ENCODE measurements at regions not wholly inside any gene's neighbourhood (a gene's known extent, or its start where the extent isn't known, plus 50 kb on each side); places are given as distances from the start of the nearest gene placed in this dataset.

DNA sequence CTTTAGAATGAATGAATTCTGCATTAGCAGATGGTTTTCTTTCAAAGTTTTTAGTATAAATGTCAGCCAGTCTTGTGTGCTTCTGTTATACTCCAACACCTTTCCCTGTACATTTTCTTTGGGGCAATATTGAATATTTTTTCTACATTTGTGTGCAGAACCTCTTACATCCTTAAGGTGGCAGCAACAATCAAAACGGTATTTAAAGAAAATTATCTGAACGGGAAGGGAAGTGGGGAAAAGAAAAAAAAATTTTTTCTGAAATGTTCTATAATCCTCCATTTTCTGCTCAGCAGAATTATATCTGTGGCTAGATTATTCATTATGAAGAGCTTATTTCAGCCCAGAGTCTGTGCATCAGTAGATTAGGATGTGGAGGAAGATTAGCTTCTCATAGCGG is 347.3 kb upstream of the RAG2 start:
- H3K4me3 Mint-ChIP-seq (ENCODE audit: unreplicated experiment): no peak overlapping the region
- no peaks in the 10 kb centered on the region for H3K27me3 Mint-ChIP-seq (ENCODE audit: unreplicated experiment)
- H3K4me1 Mint-ChIP-seq (ENCODE audit: unreplicated experiment): no peaks in the 10 kb centered on the region
- H3K27ac Mint-ChIP-seq (ENCODE audit: unreplicated experiment): no peak overlapping the region
- no peak for DNase-seq (ENCODE audit: extremely low spot score, unreplicated experiment)
- H3K36me3 Mint-ChIP-seq (ENCODE audit: unreplicated experiment): no peaks in the 10 kb centered on the region
- H3K9me3 Mint-ChIP-seq (ENCODE audit: unreplicated experiment): no peaks in the 10 kb centered on the region
- TF ChIP-seq, protein P1, sequence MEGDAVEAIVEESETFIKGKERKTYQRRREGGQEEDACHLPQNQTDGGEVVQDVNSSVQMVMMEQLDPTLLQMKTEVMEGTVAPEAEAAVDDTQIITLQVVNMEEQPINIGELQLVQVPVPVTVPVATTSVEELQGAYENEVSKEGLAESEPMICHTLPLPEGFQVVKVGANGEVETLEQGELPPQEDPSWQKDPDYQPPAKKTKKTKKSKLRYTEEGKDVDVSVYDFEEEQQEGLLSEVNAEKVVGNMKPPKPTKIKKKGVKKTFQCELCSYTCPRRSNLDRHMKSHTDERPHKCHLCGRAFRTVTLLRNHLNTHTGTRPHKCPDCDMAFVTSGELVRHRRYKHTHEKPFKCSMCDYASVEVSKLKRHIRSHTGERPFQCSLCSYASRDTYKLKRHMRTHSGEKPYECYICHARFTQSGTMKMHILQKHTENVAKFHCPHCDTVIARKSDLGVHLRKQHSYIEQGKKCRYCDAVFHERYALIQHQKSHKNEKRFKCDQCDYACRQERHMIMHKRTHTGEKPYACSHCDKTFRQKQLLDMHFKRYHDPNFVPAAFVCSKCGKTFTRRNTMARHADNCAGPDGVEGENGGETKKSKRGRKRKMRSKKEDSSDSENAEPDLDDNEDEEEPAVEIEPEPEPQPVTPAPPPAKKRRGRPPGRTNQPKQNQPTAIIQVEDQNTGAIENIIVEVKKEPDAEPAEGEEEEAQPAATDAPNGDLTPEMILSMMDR (IDR thresholded peaks at IDR 0.05): peak; percentile 56

DNA sequence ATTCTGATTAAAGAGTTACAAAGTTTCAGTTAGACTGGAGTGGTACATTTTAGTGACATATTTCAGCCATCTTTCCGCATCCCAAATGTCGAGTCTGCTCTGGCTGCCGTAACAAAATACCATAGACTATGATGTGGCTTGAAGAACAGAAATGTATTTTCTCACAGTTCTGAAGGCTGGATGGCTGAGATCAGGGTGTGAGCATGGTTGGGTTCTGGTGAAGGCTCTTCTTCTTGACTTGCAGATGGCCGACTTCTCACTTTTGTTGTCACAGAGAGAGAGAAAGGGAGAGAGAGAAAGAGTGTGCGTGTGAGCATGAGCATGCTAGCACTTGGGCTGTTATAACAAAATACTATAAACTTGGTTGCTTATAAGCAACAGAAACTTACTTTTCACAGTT is 335.4 kb upstream of the RAG2 start:
- H3K4me1 Mint-ChIP-seq (ENCODE audit: unreplicated experiment): no peaks in the 10 kb centered on the region
- no peaks in the 10 kb centered on the region for H3K36me3 Mint-ChIP-seq (ENCODE audit: unreplicated experiment)
- peaks cover 2% of the 10 kb centered on the region for H3K27me3 Mint-ChIP-seq (ENCODE audit: unreplicated experiment)
- no peak overlapping the region for H3K27ac Mint-ChIP-seq (ENCODE audit: unreplicated experiment)
- TF ChIP-seq, protein P1 (IDR thresholded peaks at IDR 0.05): no peak
- no peak overlapping the region for H3K4me3 Mint-ChIP-seq (ENCODE audit: unreplicated experiment)
- no peaks in the 10 kb centered on the region for H3K9me3 Mint-ChIP-seq (ENCODE audit: unreplicated experiment)
- no peak for DNase-seq (ENCODE audit: extremely low spot score, unreplicated experiment)

- Mint-ChIP-seq H3K4me3 (ENCODE audit: unreplicated experiment) (no peak overlapping the region), H3K27me3 (ENCODE audit: unreplicated experiment) (peaks cover 2% of the 10 kb centered on the region), H3K27ac (ENCODE audit: unreplicated experiment) (no peak overlapping the region), H3K36me3 (ENCODE audit: unreplicated experiment) (no peaks in the 10 kb centered on the region), H3K9me3 (ENCODE audit: unreplicated experiment) (no peaks in the 10 kb centered on the region), H3K4me1 (ENCODE audit: unreplicated experiment) (no peaks in the 10 kb centered on the region)
- TF ChIP-seq, protein P1 (IDR thresholded peaks at IDR 0.05): no peak
- DNase-seq (ENCODE audit: extremely low spot score, unreplicated experiment): no peak
Measured at GRCh38 chr11:36931139-36931538, 333.1 kb upstream of the RAG2 start.

- no peaks in the 10 kb centered on the region for H3K27me3 Mint-ChIP-seq (ENCODE audit: unreplicated experiment)
- no peak overlapping the region for H3K27ac Mint-ChIP-seq (ENCODE audit: unreplicated experiment)
- no peaks in the 10 kb centered on the region for H3K4me1 Mint-ChIP-seq (ENCODE audit: unreplicated experiment)
- DNase-seq (ENCODE audit: extremely low spot score, unreplicated experiment): no peak
- TF ChIP-seq, protein P1 (IDR thresholded peaks at IDR 0.05): no peak
- H3K36me3 Mint-ChIP-seq (ENCODE audit: unreplicated experiment): no peaks in the 10 kb centered on the region
- no peak overlapping the region for H3K4me3 Mint-ChIP-seq (ENCODE audit: unreplicated experiment)
- H3K9me3 Mint-ChIP-seq (ENCODE audit: unreplicated experiment): no peaks in the 10 kb centered on the region
Measured at GRCh38 chr11:36930256-36930655, 332.2 kb upstream of the RAG2 start.

GRCh38 chr11:36929401-36929800 is 331.4 kb upstream of the RAG2 start:
- Mint-ChIP-seq H3K27ac (ENCODE audit: unreplicated experiment) (no peak overlapping the region), H3K9me3 (ENCODE audit: unreplicated experiment) (no peaks in the 10 kb centered on the region), H3K4me1 (ENCODE audit: unreplicated experiment) (no peaks in the 10 kb centered on the region), H3K36me3 (ENCODE audit: unreplicated experiment) (no peaks in the 10 kb centered on the region), H3K27me3 (ENCODE audit: unreplicated experiment) (no peaks in the 10 kb centered on the region), H3K4me3 (ENCODE audit: unreplicated experiment) (no peak overlapping the region)
- TF ChIP-seq, protein P1 (IDR thresholded peaks at IDR 0.05): no peak
- DNase-seq (ENCODE audit: extremely low spot score, unreplicated experiment): no peak

Data from osteocyte (in vitro differentiated cells).